Memory B cell (primary cell): ENCODE measurements at regions not wholly inside any gene's neighbourhood (a gene's known extent, or its start where the extent isn't known, plus 50 kb on each side); places are given as distances from the start of the nearest gene placed in this dataset.
"Not testable (repeated sequence)": the region's sequence is repeated elsewhere in the genome, so short reads cannot be mapped to it uniquely, and the experiment has no call there.

Experiments used
- ATAC-seq: fragments of 150-1000 bp; cut with Tn5 transposase; 2 replicates; pipeline ENCODE4 v1.10.0; 2021; ENCODE audit warnings: low read depth, mild to moderate bottlenecking, moderate library complexity
- DNase-seq, 2 donors: peaks; one replicate each; pipeline ENCODE4 v3.0.0; 2022; ENCODE audit warnings: low spot score in 2 of 2
- H3K27ac Mint-ChIP-seq: one replicate; pipeline ENCODE4 v1.8.0; 2022; ENCODE audit warnings: mild to moderate bottlenecking, moderate library complexity, mixed read lengths
- H3K27me3 Mint-ChIP-seq: one replicate; pipeline ENCODE4 v1.8.0; 2022; ENCODE audit warnings: mixed read lengths
- H3K36me3 Mint-ChIP-seq: one replicate; pipeline ENCODE4 v1.8.0; 2022; ENCODE audit warnings: mild to moderate bottlenecking, mixed read lengths
- H3K4me1 Mint-ChIP-seq: one replicate; pipeline ENCODE4 v1.8.0; 2022; ENCODE audit warnings: mixed read lengths
- H3K4me3 Mint-ChIP-seq: one replicate; pipeline ENCODE4 v1.8.0; 2022; ENCODE audit warnings: mild to moderate bottlenecking, moderate library complexity, mixed read lengths
- H3K9me3 Mint-ChIP-seq: one replicate; pipeline ENCODE4 v1.8.0; 2022; ENCODE audit warnings: mixed read lengths

DNA sequence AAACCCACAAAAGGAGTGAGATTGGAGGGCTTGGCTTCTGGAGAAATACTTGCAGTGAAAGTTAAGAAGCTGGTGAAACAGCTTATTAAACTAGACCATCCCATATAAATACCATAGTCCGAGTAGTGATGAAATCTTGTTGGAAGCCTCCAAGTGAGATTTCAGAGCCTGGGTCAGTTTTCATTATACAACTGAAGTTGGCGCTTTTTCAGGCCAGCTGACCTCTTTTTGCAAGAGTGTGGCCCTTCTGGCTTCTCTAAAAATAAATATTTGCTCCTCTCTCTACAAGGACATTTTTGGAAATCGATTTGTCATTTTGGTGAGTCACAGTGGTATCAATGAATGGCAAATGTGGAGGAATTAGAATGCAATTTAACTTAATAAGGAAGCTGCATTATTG, 51.2 kb upstream of the THRB start:
- no peaks in the 10 kb centered on the region for H3K36me3 Mint-ChIP-seq
- no peak for DNase-seq
- ATAC-seq, result no peak
- H3K9me3 Mint-ChIP-seq, result no peaks in the 10 kb centered on the region
- H3K27me3 Mint-ChIP-seq, result peaks cover 2% of the 10 kb centered on the region
- peaks cover 4% of the 10 kb centered on the region for H3K4me1 Mint-ChIP-seq
- no peak overlapping the region for H3K27ac Mint-ChIP-seq
- H3K4me3 Mint-ChIP-seq, result no peak overlapping the region

DNA sequence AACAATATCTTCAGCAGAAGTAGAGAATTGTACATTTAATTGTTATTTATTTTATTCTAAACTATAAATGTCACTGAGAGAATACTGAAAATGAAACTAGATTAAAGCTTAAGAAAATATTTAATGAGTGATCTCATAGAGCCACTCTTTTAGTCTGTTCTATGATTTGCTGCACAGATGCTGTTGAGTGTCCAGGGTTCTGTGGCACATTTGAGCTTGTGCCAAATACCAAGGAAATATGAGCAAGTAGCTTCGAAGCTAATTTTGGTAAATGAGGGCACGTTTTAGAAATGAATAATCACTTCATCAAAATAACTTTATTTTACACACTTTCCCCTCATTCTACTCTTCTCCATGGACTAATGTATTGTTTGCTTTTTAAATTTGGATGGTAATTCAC, 53.6 kb upstream of the THRB start:
- no peak for ATAC-seq
- Mint-ChIP-seq H3K9me3 (no peaks in the 10 kb centered on the region), H3K27me3 (no peaks in the 10 kb centered on the region), H3K4me1 (no peaks in the 10 kb centered on the region), H3K27ac (no peak overlapping the region), H3K36me3 (no peaks in the 10 kb centered on the region), H3K4me3 (no peak overlapping the region)
- DNase-seq, result no peak

GRCh38 chr3:24550588-24550987, 55.9 kb upstream of the THRB start:
- no peak for DNase-seq

DNA sequence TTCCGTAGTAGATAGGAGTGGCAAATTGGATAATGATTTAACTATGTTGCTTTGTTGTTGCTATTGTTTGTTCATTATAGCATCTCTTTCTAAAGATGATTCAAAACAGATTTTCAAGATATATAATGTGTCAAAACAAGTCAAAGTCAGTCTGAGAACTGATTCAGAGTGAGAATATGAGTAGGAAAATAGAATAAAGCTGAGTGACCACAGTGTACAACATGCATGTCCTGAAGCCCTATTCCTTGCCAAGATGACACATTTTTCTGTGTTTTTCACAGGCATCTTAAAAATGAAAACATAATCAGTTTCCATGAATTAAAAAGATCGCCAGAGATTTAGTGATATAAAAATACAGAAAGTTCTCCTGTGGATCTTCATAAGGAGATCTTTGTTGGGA, 57.0 kb upstream of the THRB start:
- no peaks in the 10 kb centered on the region for H3K27me3 Mint-ChIP-seq
- no peaks in the 10 kb centered on the region for H3K4me1 Mint-ChIP-seq
- H3K36me3 Mint-ChIP-seq, result no peaks in the 10 kb centered on the region
- DNase-seq (no peak), ATAC-seq (no peak)
- no peak overlapping the region for H3K27ac Mint-ChIP-seq
- no peaks in the 10 kb centered on the region for H3K9me3 Mint-ChIP-seq
- H3K4me3 Mint-ChIP-seq, result no peak overlapping the region

More at GRCh38 chr3:24550588-24550987, 55.9 kb upstream of the THRB start:
- no peak overlapping the region for H3K27ac Mint-ChIP-seq
- no peaks in the 10 kb centered on the region for H3K9me3 Mint-ChIP-seq
- H3K27me3 Mint-ChIP-seq, result no peaks in the 10 kb centered on the region
- H3K36me3 Mint-ChIP-seq, result no peaks in the 10 kb centered on the region
- no peaks in the 10 kb centered on the region for H3K4me1 Mint-ChIP-seq
- ATAC-seq, result no peak
- H3K4me3 Mint-ChIP-seq, result no peak overlapping the region

DNA sequence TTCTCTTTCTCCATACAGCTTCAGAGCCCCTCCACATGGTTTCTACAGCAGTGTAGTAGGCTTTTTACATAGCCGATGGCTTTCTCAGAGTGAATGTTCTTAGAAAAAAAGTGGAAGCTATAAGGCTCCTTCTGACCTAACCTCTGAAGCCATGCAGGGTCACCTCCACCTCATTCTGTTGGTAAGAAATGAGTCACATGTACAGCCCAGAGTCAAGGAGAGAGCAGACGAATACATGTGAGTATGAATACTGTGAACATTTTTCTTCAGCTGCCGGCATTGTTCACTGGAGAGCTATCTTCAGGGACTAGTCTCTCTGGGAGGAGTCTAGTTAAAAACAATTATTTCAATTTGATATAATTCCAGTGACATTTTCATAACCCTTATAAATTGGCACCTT, 68.2 kb upstream of the THRB start:
- no peak overlapping the region for H3K27ac Mint-ChIP-seq
- H3K9me3 Mint-ChIP-seq, result peaks cover 2% of the 10 kb centered on the region
- ATAC-seq (no peak), DNase-seq (no peak)
- no peaks in the 10 kb centered on the region for H3K27me3 Mint-ChIP-seq
- H3K4me3 Mint-ChIP-seq, result no peak overlapping the region
- H3K4me1 Mint-ChIP-seq, result no peaks in the 10 kb centered on the region
- H3K36me3 Mint-ChIP-seq, result no peaks in the 10 kb centered on the region

DNA sequence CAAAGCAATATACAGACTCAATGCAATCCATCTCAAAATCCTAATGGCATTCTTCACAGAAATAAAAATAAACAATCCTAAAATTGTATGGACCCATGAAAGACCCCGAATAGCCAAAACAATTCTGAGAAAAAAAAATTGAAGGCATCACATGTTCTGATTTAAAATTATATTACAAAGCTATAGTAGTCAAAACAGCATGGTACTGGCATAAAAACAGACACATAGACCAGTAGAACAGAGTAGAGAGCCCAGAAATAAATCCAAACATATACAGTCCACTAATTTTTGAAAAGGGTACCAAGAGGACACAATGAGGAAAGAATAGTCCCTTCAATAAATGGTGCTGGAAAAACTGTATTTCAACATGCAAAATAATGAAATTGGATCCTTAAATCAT, 70.4 kb upstream of the THRB start:
- peaks cover 2% of the 10 kb centered on the region for H3K9me3 Mint-ChIP-seq
- no peaks in the 10 kb centered on the region for H3K27me3 Mint-ChIP-seq
- H3K4me1 Mint-ChIP-seq, result no peaks in the 10 kb centered on the region
- DNase-seq, result no peak
- H3K27ac Mint-ChIP-seq, result no peak overlapping the region
- H3K36me3 Mint-ChIP-seq, result no peaks in the 10 kb centered on the region
- no peak for ATAC-seq
- H3K4me3 Mint-ChIP-seq, result no peak overlapping the region

DNA sequence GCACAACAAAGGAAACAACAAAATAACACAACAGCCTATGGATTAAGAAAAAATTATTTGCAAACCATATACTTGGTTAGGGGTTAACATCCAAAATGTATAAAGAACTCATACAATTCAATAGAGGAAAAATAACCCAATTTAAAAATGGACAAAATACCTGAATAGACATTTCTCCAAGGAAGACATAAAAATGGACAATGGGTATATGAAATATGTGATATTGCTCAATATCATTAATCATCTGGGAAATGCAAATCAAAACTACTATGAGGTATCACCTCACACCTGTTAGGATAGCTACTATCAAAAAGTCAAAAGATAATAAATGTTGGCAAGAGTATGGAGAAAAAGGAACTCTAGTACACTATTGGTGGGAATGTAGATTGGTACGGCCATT, 71.0 kb upstream of the THRB start:
- peaks cover 2% of the 10 kb centered on the region for H3K9me3 Mint-ChIP-seq

DNA sequence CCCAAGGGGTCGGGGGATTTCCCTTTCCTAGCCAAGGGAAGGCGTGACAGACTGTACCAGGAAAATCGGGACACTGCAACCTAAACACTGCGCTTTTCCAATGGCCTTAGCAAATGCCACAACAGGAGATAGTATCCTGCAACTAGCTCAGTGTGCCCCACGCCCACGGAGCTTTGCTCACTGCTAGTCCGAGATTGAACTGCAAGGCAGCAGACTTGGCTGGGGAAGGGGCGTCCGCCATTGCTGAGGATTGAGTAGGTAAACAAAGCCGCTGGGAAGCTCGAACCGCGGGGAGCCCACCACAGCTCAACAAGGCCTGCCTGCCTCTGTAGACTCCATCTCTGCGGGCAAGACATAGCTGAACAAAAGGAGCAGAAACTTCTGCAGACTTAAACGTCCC, 72.3 kb upstream of the THRB start:
- H3K27me3 Mint-ChIP-seq, result no peaks in the 10 kb centered on the region
- H3K9me3 Mint-ChIP-seq, result peaks cover 4% of the 10 kb centered on the region
- no peak overlapping the region for H3K4me3 Mint-ChIP-seq
- H3K27ac Mint-ChIP-seq, result no peak overlapping the region
- no peaks in the 10 kb centered on the region for H3K4me1 Mint-ChIP-seq
- no peak for ATAC-seq
- no peak for DNase-seq
- no peaks in the 10 kb centered on the region for H3K36me3 Mint-ChIP-seq

More for the DNA sequence above, 71.0 kb upstream of the THRB start:
- ATAC-seq (no peak), DNase-seq (no peak)
- Mint-ChIP-seq H3K27me3 (no peaks in the 10 kb centered on the region), H3K27ac (no peak overlapping the region), H3K36me3 (no peaks in the 10 kb centered on the region), H3K4me3 (no peak overlapping the region), H3K4me1 (no peaks in the 10 kb centered on the region)

- H3K27me3 Mint-ChIP-seq, H3K9me3 Mint-ChIP-seq, ATAC-seq, DNase-seq, H3K27ac Mint-ChIP-seq, H3K4me3 Mint-ChIP-seq, H3K36me3 Mint-ChIP-seq, H3K4me1 Mint-ChIP-seq: not testable (repeated sequence)
Observed at GRCh38 chr3:24572409-24572808, 77.8 kb upstream of the THRB start.

GRCh38 chr3:24573576-24573975, 78.9 kb upstream of the THRB start:
- peaks cover 3% of the 10 kb centered on the region for H3K9me3 Mint-ChIP-seq
- H3K4me1 Mint-ChIP-seq, result no peaks in the 10 kb centered on the region
- H3K36me3 Mint-ChIP-seq, result no peaks in the 10 kb centered on the region
- DNase-seq (no peak), ATAC-seq (no peak)
- H3K4me3 Mint-ChIP-seq, result no peak overlapping the region
- H3K27me3 Mint-ChIP-seq, result no peaks in the 10 kb centered on the region
- H3K27ac Mint-ChIP-seq, result no peak overlapping the region

DNA sequence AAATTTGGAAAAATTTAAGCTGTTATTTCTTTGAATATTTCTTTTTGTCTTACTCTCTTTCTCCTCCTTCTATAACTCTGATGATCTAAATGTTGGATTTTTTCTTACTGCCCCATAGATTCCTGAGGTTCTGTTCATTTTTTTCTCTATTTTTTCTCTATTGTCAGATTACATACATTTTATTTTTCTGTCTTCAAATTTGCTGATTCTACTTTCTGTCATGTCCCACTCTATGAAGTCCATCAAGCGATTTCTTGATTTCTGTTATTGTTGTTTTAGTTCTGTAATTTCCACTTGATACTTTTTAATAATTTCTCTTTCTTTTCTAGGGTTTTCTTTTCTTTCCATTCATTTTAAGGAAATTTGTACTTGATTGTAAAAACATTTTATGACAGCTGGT, 83.7 kb upstream of the THRB start:
- ATAC-seq, result no peak
- Mint-ChIP-seq H3K36me3 (no peaks in the 10 kb centered on the region), H3K4me3 (no peak overlapping the region), H3K9me3 (peaks cover 1% of the 10 kb centered on the region), H3K4me1 (no peaks in the 10 kb centered on the region), H3K27me3 (peaks cover 1% of the 10 kb centered on the region), H3K27ac (no peak overlapping the region)
- no peak for DNase-seq

DNA sequence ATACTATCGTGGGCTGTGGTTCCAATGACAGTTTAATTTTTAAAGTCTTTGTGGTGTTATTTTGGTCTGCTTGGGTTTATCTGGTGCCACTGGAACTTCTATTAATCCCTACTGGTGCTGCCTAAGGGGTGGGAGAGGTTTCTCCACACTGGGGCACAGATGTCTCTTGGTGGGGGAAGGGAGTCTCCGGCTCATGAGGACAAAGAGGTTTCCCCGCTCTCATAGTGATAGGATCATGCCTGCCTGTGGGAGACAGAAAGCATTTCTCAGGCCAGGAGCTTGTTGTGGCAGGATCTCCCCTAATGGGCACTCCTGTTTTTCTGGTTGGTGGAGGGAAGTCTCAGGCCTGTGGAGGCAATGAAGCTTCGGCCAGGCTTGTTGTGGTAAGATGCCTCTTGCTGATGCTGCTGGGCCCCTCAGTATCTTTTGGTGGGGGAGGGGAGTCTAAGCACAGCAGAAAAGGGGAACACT, 84.3 kb upstream of the THRB start:
- ATAC-seq (no peak), DNase-seq (no peak)
- Mint-ChIP-seq H3K4me1 (no peaks in the 10 kb centered on the region), H3K9me3 (peaks cover 1% of the 10 kb centered on the region), H3K4me3 (no peak overlapping the region), H3K36me3 (no peaks in the 10 kb centered on the region), H3K27ac (no peak overlapping the region), H3K27me3 (peaks cover 3% of the 10 kb centered on the region)

DNA sequence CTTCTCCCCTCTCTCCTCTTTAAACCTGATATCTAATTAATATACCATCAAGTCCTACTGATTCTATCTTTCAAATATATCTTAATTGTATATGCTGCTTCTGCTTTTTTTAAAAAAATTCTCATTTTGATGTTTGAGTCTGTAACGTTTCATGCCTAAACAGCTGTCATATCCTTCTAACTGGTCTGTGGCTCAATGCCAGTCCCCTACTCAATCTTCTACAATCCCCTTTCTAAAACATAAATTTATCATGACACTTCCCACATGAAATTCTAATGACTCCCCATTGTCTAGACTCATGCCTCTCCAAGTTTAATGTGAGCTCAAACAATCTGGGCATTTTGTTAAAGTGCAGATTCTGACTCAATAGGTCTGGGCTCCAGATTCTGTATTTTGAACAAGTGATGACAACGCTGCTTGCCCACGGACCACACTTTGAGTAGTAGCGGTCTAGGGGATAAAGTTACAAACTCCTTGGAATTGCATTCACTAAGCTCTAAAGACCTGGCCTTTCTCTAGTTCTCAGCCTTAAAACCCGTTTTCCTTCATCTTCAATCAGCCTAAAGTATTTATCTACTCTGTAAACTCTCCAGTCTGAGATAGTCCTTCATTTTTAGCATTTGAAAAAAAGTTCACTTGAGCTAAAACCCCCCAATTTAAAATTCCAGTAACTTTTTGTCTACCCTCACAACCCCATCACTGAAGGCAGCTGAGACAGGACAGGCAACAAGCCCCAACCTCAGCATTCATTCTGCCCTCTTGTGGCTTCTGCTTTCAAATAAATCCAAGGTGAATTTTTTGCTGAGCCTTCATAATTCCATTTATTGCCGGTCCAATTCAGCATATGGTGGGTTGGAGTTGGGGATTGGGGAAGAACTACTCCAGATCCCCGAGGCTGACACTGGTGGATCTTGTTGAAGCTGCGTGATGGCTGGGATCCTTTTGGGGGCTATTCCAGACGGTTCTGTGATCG, 88.1 kb upstream of the THRB start:
- H3K27ac Mint-ChIP-seq, result no peak overlapping the region
- H3K9me3 Mint-ChIP-seq, result no peaks in the 10 kb centered on the region
- H3K4me1 Mint-ChIP-seq, result no peaks in the 10 kb centered on the region
- peaks cover 5% of the 10 kb centered on the region for H3K27me3 Mint-ChIP-seq
- H3K36me3 Mint-ChIP-seq, result no peaks in the 10 kb centered on the region
- H3K4me3 Mint-ChIP-seq, result no peak overlapping the region
- DNase-seq (no peak), ATAC-seq (no peak)

DNA sequence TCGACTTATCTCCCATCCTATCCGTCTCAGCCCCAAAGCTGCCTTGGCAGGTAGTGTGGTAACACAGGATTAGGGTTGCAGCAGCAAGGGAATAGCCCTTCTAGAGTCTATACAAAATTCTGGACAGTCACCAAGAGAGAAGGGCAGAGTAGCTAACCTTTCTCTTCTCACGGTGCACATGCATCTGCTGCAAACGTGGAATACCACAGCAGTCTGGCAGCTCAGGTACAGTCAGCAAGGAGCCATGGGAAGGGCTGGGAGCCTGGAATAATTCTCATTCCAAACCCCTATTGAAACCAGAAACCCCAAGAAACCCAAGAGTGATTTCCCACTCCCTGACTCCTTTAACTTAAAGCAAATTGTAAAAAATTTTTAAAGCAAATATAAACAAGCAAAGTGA, 92.3 kb upstream of the THRB start:
- no peaks in the 10 kb centered on the region for H3K4me1 Mint-ChIP-seq
- no peak overlapping the region for H3K4me3 Mint-ChIP-seq
- peaks cover 7% of the 10 kb centered on the region for H3K27me3 Mint-ChIP-seq
- no peaks in the 10 kb centered on the region for H3K36me3 Mint-ChIP-seq
- H3K27ac Mint-ChIP-seq, result no peak overlapping the region
- no peaks in the 10 kb centered on the region for H3K9me3 Mint-ChIP-seq
- DNase-seq (no peak), ATAC-seq (no peak)
